Thyroid gland (tissue), 4 donors: ENCODE measurements at regions not wholly inside any gene's neighbourhood (a gene's known extent, or its start where the extent isn't known, plus 50 kb on each side); places are given as distances from the start of the nearest gene placed in this dataset.

Experiments used
- DNase-seq, 2 donors: peaks; one replicate each; pipeline ENCODE4 v3.0.0-alpha.2; 2019
- H3K27ac ChIP-seq, 3 donors: fragments of 200-600 bp; sonication (generic); 1 replicate in 2 of 3; 2 replicates in 1 of 3; pipeline ENCODE4 v1.5.1; 2016 to 2019; ENCODE audit warnings: mild to moderate bottlenecking in 1 of 3, moderate library complexity in 1 of 3
- H3K27me3 ChIP-seq: fragments of 200-600 bp; sonication (generic); one replicate; pipeline ENCODE4 v1.5.1; 2019
- H3K36me3 ChIP-seq, 2 donors: fragments of 200-600 bp; sonication (generic); one replicate each; pipeline ENCODE4 v1.5.1; 2016 to 2019
- H3K4me1 ChIP-seq, 2 donors: fragments of 200-600 bp; sonication (generic); one replicate each; pipeline ENCODE4 v1.5.1; 2017 to 2019
- H3K4me3 ChIP-seq, 3 donors: fragments of 200-600 bp; sonication (generic); replicated peaks in 1 of 3; 1 replicate in 2 of 3; 2 replicates in 1 of 3; pipeline ENCODE4 v1.5.1; 2016; ENCODE audit warnings: mild to moderate bottlenecking in 1 of 3
- H3K9me3 ChIP-seq: fragments of 200-600 bp; sonication (generic); one replicate; pipeline ENCODE4 v1.5.1; 2017
- POLR2A ChIP-seq, 2 donors: fragments of 450-650 bp; IDR thresholded peaks; one replicate each; pipeline ENCODE4 v1.6.1; 2017; ENCODE audit warnings: antibody characterized with exemption in 2 of 2, mild to moderate bottlenecking in 2 of 2, moderate library complexity in 1 of 2
- WGBS, 2 donors: methylation state at CpG; one replicate each; pipeline ENCODE4 v1.1.5; 2017; 5-methylcytosine and 5-hydroxymethylcytosine counted together
- intact Hi-C: fragments of 100-400 bp; cut with DNase I; formaldehyde crosslinking; loops from one replicate; pipeline ENCODE4 v1.15.1; 2023
- TF ChIP-seq, protein P1 (sequence below), 6 experiments: fragments of 200-600 bp in 3 of 6; fragments of 450-650 bp in 3 of 6; sonication (generic) in 3 of 6; IDR thresholded peaks; one replicate each; pipeline ENCODE4 v1.5.1; 2016 to 2019; ENCODE audit warnings: antibody characterized with exemption in 6 of 6, mild to moderate bottlenecking in 2 of 6, inconsistent platforms in 1 of 6, moderate library complexity in 1 of 6

DNA sequence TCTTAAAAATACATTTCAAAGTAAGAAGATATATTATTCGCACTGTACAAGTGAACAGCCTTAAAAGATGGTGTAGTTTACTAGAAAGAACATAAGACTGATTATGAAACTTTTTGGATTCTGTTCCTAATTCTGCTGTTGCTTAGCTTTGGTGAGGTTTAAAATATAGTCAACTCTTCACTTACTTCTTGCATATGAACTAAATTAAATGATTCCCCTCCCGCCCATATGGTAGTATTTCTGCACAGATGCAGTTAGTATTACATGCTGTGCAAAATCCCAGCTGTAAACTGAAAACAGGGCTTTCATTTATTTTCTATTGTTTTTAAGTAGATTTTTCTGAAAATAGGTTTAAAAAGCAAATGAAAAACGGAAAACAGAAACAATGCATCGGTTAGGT lies 345.4 kb upstream of the NCAM2 start:
- 89 to 90% methylated on average over 4 of the region's 4 CpGs for WGBS, 2 donors

DNA sequence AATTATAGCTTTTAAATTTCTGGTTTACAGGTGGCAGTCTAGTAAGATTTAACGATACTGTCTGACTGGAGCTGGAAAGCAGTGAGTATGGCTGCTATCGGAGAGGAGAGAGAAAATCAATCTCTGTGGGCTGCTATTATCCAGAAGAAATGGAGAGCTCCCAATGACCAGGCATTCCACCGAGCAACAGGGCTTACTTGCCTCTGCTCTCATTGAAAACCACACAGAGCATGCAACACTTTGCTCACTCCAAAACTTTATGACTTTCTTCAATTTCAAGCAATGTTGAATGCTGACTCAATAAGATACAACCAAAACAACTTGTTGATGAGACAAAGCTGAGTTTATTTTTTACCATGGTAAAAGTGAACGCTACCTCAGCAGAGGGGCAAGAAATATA lies 337.0 kb upstream of the NCAM2 start:
- Histone ChIP-seq H3K27ac (no peak overlapping the region), H3K4me3 (no peak overlapping the region), H3K27me3 (no peaks in the 10 kb centered on the region), H3K4me1 (no peaks in the 10 kb centered on the region), H3K36me3 (no peaks in the 10 kb centered on the region), H3K9me3 (no peaks in the 10 kb centered on the region)
- intact Hi-C loops: no loop called here
- no peak for TF ChIP-seq POLR2A (IDR thresholded peaks at IDR 0.05)
- TF ChIP-seq, protein P1, sequence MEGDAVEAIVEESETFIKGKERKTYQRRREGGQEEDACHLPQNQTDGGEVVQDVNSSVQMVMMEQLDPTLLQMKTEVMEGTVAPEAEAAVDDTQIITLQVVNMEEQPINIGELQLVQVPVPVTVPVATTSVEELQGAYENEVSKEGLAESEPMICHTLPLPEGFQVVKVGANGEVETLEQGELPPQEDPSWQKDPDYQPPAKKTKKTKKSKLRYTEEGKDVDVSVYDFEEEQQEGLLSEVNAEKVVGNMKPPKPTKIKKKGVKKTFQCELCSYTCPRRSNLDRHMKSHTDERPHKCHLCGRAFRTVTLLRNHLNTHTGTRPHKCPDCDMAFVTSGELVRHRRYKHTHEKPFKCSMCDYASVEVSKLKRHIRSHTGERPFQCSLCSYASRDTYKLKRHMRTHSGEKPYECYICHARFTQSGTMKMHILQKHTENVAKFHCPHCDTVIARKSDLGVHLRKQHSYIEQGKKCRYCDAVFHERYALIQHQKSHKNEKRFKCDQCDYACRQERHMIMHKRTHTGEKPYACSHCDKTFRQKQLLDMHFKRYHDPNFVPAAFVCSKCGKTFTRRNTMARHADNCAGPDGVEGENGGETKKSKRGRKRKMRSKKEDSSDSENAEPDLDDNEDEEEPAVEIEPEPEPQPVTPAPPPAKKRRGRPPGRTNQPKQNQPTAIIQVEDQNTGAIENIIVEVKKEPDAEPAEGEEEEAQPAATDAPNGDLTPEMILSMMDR (IDR thresholded peaks at IDR 0.05): no peak
- DNase-seq: no peak
- WGBS, 2 donors: 59 to 63% methylated on average over 4 of the region's 4 CpGs

More for the DNA sequence above, 345.4 kb upstream of the NCAM2 start:
- no peak overlapping the region for H3K27ac ChIP-seq
- no peak for DNase-seq
- H3K4me1 ChIP-seq: no peaks in the 10 kb centered on the region
- no peaks in the 10 kb centered on the region for H3K9me3 ChIP-seq
- intact Hi-C loops: no loop called here
- no peak overlapping the region for H3K4me3 ChIP-seq
- TF ChIP-seq POLR2A (IDR thresholded peaks at IDR 0.05): no peak
- TF ChIP-seq, protein P1 (IDR thresholded peaks at IDR 0.05): no peak
- no peaks in the 10 kb centered on the region for H3K36me3 ChIP-seq
- no peaks in the 10 kb centered on the region for H3K27me3 ChIP-seq

GRCh38 chr21:20661745-20662422 lies 336.3 kb upstream of the NCAM2 start:
- Histone ChIP-seq H3K4me1 (no peaks in the 10 kb centered on the region), H3K4me3 (no peak overlapping the region), H3K27me3 (no peaks in the 10 kb centered on the region), H3K9me3 (no peaks in the 10 kb centered on the region), H3K36me3 (no peaks in the 10 kb centered on the region), H3K27ac (no peak overlapping the region)
- intact Hi-C loops: no loop called here
- no peak for DNase-seq
- TF ChIP-seq, protein P1 (IDR thresholded peaks at IDR 0.05): no peak
- TF ChIP-seq POLR2A (IDR thresholded peaks at IDR 0.05): no peak

GRCh38 chr21:20662514-20662913 lies 335.7 kb upstream of the NCAM2 start:
- intact Hi-C loops: no loop called here
- TF ChIP-seq, protein P1 (IDR thresholded peaks at IDR 0.05): no peak
- TF ChIP-seq POLR2A (IDR thresholded peaks at IDR 0.05): no peak
- Histone ChIP-seq H3K27ac (no peak overlapping the region), H3K27me3 (no peaks in the 10 kb centered on the region), H3K9me3 (no peaks in the 10 kb centered on the region), H3K36me3 (no peaks in the 10 kb centered on the region), H3K4me3 (no peak overlapping the region), H3K4me1 (no peaks in the 10 kb centered on the region)
- no peak for DNase-seq
- WGBS, 2 donors: 24 to 27% methylated on average over 2 of the region's 2 CpGs

GRCh38 chr21:20667931-20668330 lies 330.3 kb upstream of the NCAM2 start:
- no peak overlapping the region for H3K4me3 ChIP-seq
- H3K4me1 ChIP-seq: no peaks in the 10 kb centered on the region
- no peaks in the 10 kb centered on the region for H3K9me3 ChIP-seq
- TF ChIP-seq POLR2A (IDR thresholded peaks at IDR 0.05): no peak
- TF ChIP-seq, protein P1 (IDR thresholded peaks at IDR 0.05): no peak
- H3K27ac ChIP-seq: no peak overlapping the region
- H3K27me3 ChIP-seq: no peaks in the 10 kb centered on the region
- H3K36me3 ChIP-seq: no peaks in the 10 kb centered on the region
- no peak for DNase-seq
- intact Hi-C loops: no loop called here
- WGBS, 2 donors: 75 to 89% methylated on average over 2 of the region's 2 CpGs
